ENCODE measurements at regions not wholly inside any gene's neighbourhood (a gene's known extent, or its start where the extent isn't known, plus 50 kb on each side); places are given as distances from the start of the nearest gene placed in this dataset.

DNA sequence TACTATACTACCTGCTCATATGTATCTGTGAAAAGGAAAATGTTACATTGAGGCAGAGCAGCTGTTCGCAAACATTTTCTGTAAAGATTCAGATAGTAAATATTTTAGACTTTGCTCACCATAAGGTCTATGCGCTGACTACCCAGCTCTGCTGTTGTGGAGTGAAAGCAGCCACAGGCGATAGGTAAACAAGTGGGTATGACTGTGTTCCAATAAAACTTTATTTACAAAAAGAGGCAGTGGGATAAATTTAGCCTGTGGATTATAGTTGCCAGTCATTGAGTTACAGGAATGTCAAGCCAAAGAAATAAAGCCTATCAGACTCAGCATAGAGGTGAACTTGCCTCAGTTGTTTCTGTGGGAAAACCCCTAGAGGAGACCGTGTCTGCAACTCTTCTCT lies 487.7 kb upstream of the API5 start:
- H3K79me2 ChIP-seq (ENCODE audit: control insufficient read depth, insufficient read depth, low read length) = no peaks in the 10 kb centered on the region
- H3K4me2 ChIP-seq (ENCODE audit: insufficient read depth, low read length) = no peak overlapping the region
- FAIRE-seq (no peak), DNase-seq (ENCODE audit: low read depth, low spot score) (no peak)
- no peaks in the 10 kb centered on the region for H4K20me1 ChIP-seq (replicated peaks; ENCODE audit: control insufficient read depth, extremely low read depth, insufficient read depth, low read length)
- CTCF ChIA-PET = no interaction called here
- intact Hi-C loops (cut with micrococcal nuclease) (no loop called here), dilution Hi-C loops (cut with MboI; ENCODE audit: extremely low pct_ligation_motif_present, low sequenced_read_pairs) (no loop called here)
- no peak overlapping the region for H3K4me3 ChIP-seq (replicated peaks in 1 of 3; ENCODE audit: insufficient read depth in 1 of 3, low read depth in 1 of 3, low read length in 3 of 3)
- H3K9me1 ChIP-seq (replicated peaks; ENCODE audit: control insufficient read depth, extremely low read depth, insufficient read depth, low read length) = no peaks in the 10 kb centered on the region
- TF ChIP-seq FOS (IDR thresholded peaks at IDR 0.05; ENCODE audit: borderline replicate concordance, insufficient read depth, low read length) = no peak
- TF ChIP-seq, protein P1, sequence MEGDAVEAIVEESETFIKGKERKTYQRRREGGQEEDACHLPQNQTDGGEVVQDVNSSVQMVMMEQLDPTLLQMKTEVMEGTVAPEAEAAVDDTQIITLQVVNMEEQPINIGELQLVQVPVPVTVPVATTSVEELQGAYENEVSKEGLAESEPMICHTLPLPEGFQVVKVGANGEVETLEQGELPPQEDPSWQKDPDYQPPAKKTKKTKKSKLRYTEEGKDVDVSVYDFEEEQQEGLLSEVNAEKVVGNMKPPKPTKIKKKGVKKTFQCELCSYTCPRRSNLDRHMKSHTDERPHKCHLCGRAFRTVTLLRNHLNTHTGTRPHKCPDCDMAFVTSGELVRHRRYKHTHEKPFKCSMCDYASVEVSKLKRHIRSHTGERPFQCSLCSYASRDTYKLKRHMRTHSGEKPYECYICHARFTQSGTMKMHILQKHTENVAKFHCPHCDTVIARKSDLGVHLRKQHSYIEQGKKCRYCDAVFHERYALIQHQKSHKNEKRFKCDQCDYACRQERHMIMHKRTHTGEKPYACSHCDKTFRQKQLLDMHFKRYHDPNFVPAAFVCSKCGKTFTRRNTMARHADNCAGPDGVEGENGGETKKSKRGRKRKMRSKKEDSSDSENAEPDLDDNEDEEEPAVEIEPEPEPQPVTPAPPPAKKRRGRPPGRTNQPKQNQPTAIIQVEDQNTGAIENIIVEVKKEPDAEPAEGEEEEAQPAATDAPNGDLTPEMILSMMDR (IDR thresholded peaks at IDR 0.05; ENCODE audit: extremely low read depth in 1 of 2, insufficient read depth in 1 of 2, low read depth in 1 of 2, low read length in 2 of 2) = no peak
- POLR2A ChIA-PET = no interaction called here
- no peaks in the 10 kb centered on the region for H3K27me3 ChIP-seq (ENCODE audit: control insufficient read depth in 2 of 2, insufficient read depth in 2 of 2, low read length in 2 of 2)
- no peaks in the 10 kb centered on the region for H3K9me3 ChIP-seq (replicated peaks; ENCODE audit: control insufficient read depth, insufficient read depth, low read length)
- no TSS peak for BruUV-seq (replicated peaks)
- H3K9ac ChIP-seq (replicated peaks; ENCODE audit: extremely low read depth, insufficient read depth, low read length) = no peak overlapping the region
- no peaks in the 10 kb centered on the region for H3K4me1 ChIP-seq (ENCODE audit: control insufficient read depth, extremely low read depth, insufficient read depth, low read length)
- H3K27ac ChIP-seq (ENCODE audit: insufficient read depth, low read depth, low read length) = no peak overlapping the region
- H3K36me3 ChIP-seq (ENCODE audit: control insufficient read depth in 2 of 2, extremely low read depth in 1 of 2, insufficient read depth in 2 of 2, low read length in 2 of 2) = no peaks in the 10 kb centered on the region
- H2AFZ ChIP-seq (ENCODE audit: low read depth, low read length) = no peak overlapping the region

DNA sequence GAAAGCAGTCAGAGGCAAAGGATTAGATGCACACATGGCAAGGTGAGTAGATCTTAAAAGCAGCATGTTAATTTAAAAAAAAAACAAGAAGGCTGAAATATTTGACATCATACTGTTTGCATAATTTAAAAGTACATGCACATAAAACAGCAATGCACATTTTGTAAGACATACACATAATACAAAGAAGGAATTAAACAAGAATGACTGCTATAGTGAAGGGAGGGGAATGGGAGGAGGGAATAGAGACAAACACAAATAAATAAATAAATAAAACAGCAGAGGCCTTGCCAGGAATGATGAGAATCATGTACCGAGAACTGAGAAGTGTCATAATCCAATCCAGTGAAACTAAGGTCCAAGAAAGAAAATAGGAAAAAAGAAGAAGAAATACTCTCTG lies 486.2 kb upstream of the API5 start:
- TF ChIP-seq POLR2A (IDR thresholded peaks at IDR 0.05; ENCODE audit: low read depth, low read length) = no peak
- TF ChIP-seq, protein P1 (IDR thresholded peaks at IDR 0.05; ENCODE audit: extremely low read depth in 1 of 2, insufficient read depth in 1 of 2, low read depth in 1 of 2, low read length in 2 of 2) = no peak
- no peak for TF ChIP-seq POLR2AphosphoS5 (IDR thresholded peaks at IDR 0.05; ENCODE audit: insufficient read depth, low read depth, low read length)
- TF ChIP-seq FOS (IDR thresholded peaks at IDR 0.05; ENCODE audit: borderline replicate concordance, insufficient read depth, low read length) = no peak
- TF ChIP-seq GATA2 (IDR thresholded peaks at IDR 0.05; ENCODE audit: insufficient read depth, insufficient read length, low read depth, low read length) = no peak
- no peak for TF ChIP-seq MYC (IDR thresholded peaks at IDR 0.05; ENCODE audit: low read depth, low read length)
- no peak for TF ChIP-seq EZH2 (IDR thresholded peaks at IDR 0.05; ENCODE audit: borderline replicate concordance, low read depth, low read length, severe bottlenecking)
- no peak for TF ChIP-seq JUN (IDR thresholded peaks at IDR 0.05; ENCODE audit: borderline replicate concordance, insufficient read depth, insufficient read length, low read depth)
- TF ChIP-seq, protein P2, sequence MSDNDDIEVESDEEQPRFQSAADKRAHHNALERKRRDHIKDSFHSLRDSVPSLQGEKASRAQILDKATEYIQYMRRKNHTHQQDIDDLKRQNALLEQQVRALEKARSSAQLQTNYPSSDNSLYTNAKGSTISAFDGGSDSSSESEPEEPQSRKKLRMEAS (IDR thresholded peaks at IDR 0.05; ENCODE audit: insufficient read depth, insufficient read length) = no peak
- no peak overlapping the region for H3K4me2 ChIP-seq (ENCODE audit: insufficient read depth, low read length)
- dilution Hi-C loops (cut with MboI; ENCODE audit: extremely low pct_ligation_motif_present, low sequenced_read_pairs) (no loop called here), intact Hi-C loops (cut with micrococcal nuclease) (no loop called here)
- H3K9me3 ChIP-seq (replicated peaks; ENCODE audit: control insufficient read depth, insufficient read depth, low read length) = no peaks in the 10 kb centered on the region
- H3K9ac ChIP-seq (replicated peaks; ENCODE audit: extremely low read depth, insufficient read depth, low read length) = no peak overlapping the region
- H3K79me2 ChIP-seq (ENCODE audit: control insufficient read depth, insufficient read depth, low read length) = no peaks in the 10 kb centered on the region
- no peaks in the 10 kb centered on the region for H3K9me1 ChIP-seq (replicated peaks; ENCODE audit: control insufficient read depth, extremely low read depth, insufficient read depth, low read length)
- no TSS peak for BruUV-seq (replicated peaks)
- no peaks in the 10 kb centered on the region for H4K20me1 ChIP-seq (replicated peaks; ENCODE audit: control insufficient read depth, extremely low read depth, insufficient read depth, low read length)
- no peak for FAIRE-seq
- POLR2A ChIA-PET = no interaction called here
- no peak overlapping the region for H2AFZ ChIP-seq (ENCODE audit: low read depth, low read length)
- CTCF ChIA-PET = no interaction called here
- no peaks in the 10 kb centered on the region for H3K4me1 ChIP-seq (ENCODE audit: control insufficient read depth, extremely low read depth, insufficient read depth, low read length)
- DNase-seq (ENCODE audit: low read depth, low spot score) = no peak
- H3K27me3 ChIP-seq (ENCODE audit: control insufficient read depth in 2 of 2, insufficient read depth in 2 of 2, low read length in 2 of 2) = no peaks in the 10 kb centered on the region
- no peak overlapping the region for H3K4me3 ChIP-seq (replicated peaks in 1 of 3; ENCODE audit: insufficient read depth in 1 of 3, low read depth in 1 of 3, low read length in 3 of 3)
- H3K36me3 ChIP-seq (ENCODE audit: control insufficient read depth in 2 of 2, extremely low read depth in 1 of 2, insufficient read depth in 2 of 2, low read length in 2 of 2) = no peaks in the 10 kb centered on the region
- H3K27ac ChIP-seq (ENCODE audit: insufficient read depth, low read depth, low read length) = no peak overlapping the region

Data from endothelial cell of umbilical vein (primary cell).